ENCODE measurements at regions not wholly inside any gene's neighbourhood (a gene's known extent, or its start where the extent isn't known, plus 50 kb on each side); places are given as distances from the start of the nearest gene placed in this dataset.
A peak's percentile ranks its signal among the peaks of the same experiment; 100 is the strongest.

- BruUV-seq (replicated peaks) = no TSS peak
- no peaks in the 10 kb centered on the region for H3K36me3 ChIP-seq (ENCODE audit: insufficient read depth, low read length)
Observed at GRCh38 chr15:70560617-70561328, 202.6 kb downstream of the UACA start.

GRCh38 chr15:70559265-70560239 lies 203.8 kb downstream of the UACA start:
- POLR2A ChIA-PET = interaction anchor here (0.6 to 0.7 kb wide), 2 partner anchors 9 to 791 kb away, joined by 3 to 4 read pairs; no protein-coding TSS in a partner anchor
- Histone ChIP-seq H3K4me2 (ENCODE audit: low read length) (no peak overlapping the region), H3K9me3 (ENCODE audit: low read length) (no peaks in the 10 kb centered on the region), H3K79me2 (ENCODE audit: insufficient read depth, low read depth, low read length) (no peaks in the 10 kb centered on the region), H3K4me3 (ENCODE audit: low read depth, low read length, poor library complexity, severe bottlenecking) (no peak overlapping the region), H3K36me3 (ENCODE audit: insufficient read depth, low read length) (no peaks in the 10 kb centered on the region), H4K20me1 (ENCODE audit: insufficient read depth, low read length) (no peaks in the 10 kb centered on the region), H2AFZ (ENCODE audit: low read length) (no peak overlapping the region), H3K9me2 (ENCODE audit: insufficient read depth, low read length) (no peaks in the 10 kb centered on the region), H3K4me1 (ENCODE audit: insufficient read depth, low read length, poor library complexity, severe bottlenecking) (no peaks in the 10 kb centered on the region), H3K27ac (ENCODE audit: low read depth, low read length, poor library complexity, severe bottlenecking) (no peak overlapping the region)
- peak; percentile 4 for DNase-seq (ENCODE audit: low spot score)
- TF ChIP-seq EZH2phosphoT487 (IDR thresholded peaks at IDR 0.05; ENCODE audit: borderline replicate concordance, low read depth, low read length) (no peak), CTCF (conservative IDR thresholded peaks at IDR 0.05; ENCODE audit: low read length) (no peak)
- no TSS peak for BruUV-seq (replicated peaks)
- intact Hi-C loops (cut with micrococcal nuclease; ENCODE audit: unreplicated experiment) = no loop called here
- CTCF ChIA-PET (ENCODE audit: unreplicated experiment) = interaction anchor here (0.6 kb wide), 1 partner anchor 179 kb away, joined by 3 read pairs; no protein-coding TSS in a partner anchor

More at GRCh38 chr15:70560617-70561328, 202.6 kb downstream of the UACA start:
- Histone ChIP-seq H3K27ac (ENCODE audit: low read depth, low read length, poor library complexity, severe bottlenecking) (no peak overlapping the region), H3K79me2 (ENCODE audit: insufficient read depth, low read depth, low read length) (no peaks in the 10 kb centered on the region), H3K4me3 (ENCODE audit: low read depth, low read length, poor library complexity, severe bottlenecking) (no peak overlapping the region), H4K20me1 (ENCODE audit: insufficient read depth, low read length) (no peaks in the 10 kb centered on the region), H3K9me2 (ENCODE audit: insufficient read depth, low read length) (no peaks in the 10 kb centered on the region), H3K9me3 (ENCODE audit: low read length) (no peaks in the 10 kb centered on the region), H3K4me1 (ENCODE audit: insufficient read depth, low read length, poor library complexity, severe bottlenecking) (no peaks in the 10 kb centered on the region), H3K4me2 (ENCODE audit: low read length) (no peak overlapping the region), H2AFZ (ENCODE audit: low read length) (no peak overlapping the region)
- TF ChIP-seq CTCF (conservative IDR thresholded peaks at IDR 0.05; ENCODE audit: low read length) (no peak), EZH2phosphoT487 (IDR thresholded peaks at IDR 0.05; ENCODE audit: borderline replicate concordance, low read depth, low read length) (no peak)
- intact Hi-C loops (cut with micrococcal nuclease; ENCODE audit: unreplicated experiment) = no loop called here
- ChIA-PET POLR2A (no interaction called here), CTCF (ENCODE audit: unreplicated experiment) (no interaction called here)
- no peak for DNase-seq (ENCODE audit: low spot score)

Measured in OCI-LY7 (cell line).